ENCODE measurements at regions not wholly inside any gene's neighbourhood (a gene's known extent, or its start where the extent isn't known, plus 50 kb on each side); places are given as distances from the start of the nearest gene placed in this dataset.
A peak's percentile ranks its signal among the peaks of the same experiment; 100 is the strongest.

GRCh38 chr11:15772547-15772946 lies 583.8 kb downstream of the SOX6 start:
- peaks cover 0 to 25% (median 14%) of the 10 kb centered on the region in 6 donors for H3K4me1 ChIP-seq
- TF ChIP-seq POLR2A (IDR thresholded peaks at IDR 0.05) (no peak), CTCF (IDR thresholded peaks at IDR 0.05 in 8 of 11, conservative IDR thresholded peaks at IDR 0.05 in 3 of 11) (no peak), POLR2AphosphoS5 (IDR thresholded peaks at IDR 0.05) (no peak)
- no peak overlapping the region for H3K27ac ChIP-seq
- no peaks in the 10 kb centered on the region for H3K27me3 ChIP-seq (replicated peaks in 1 of 7)
- no peaks in the 10 kb centered on the region for H3K36me3 ChIP-seq
- no peak for DNase-seq
- intact Hi-C loops (cut with DNase I; ENCODE audit: low total_unique reads) = no loop called here
- WGBS, 5 donors = 81 to 86% (median 82%) methylated on average over 3 of the region's 3 CpGs
- no peaks in the 10 kb centered on the region for H3K9me3 ChIP-seq
- H3K4me3 ChIP-seq = no peak overlapping the region

- DNase-seq = no peak
- Histone ChIP-seq H3K4me1 (peaks cover 0 to 25% (median 14%) of the 10 kb centered on the region in 6 donors), H3K9me3 (no peaks in the 10 kb centered on the region), H3K27me3 (replicated peaks in 1 of 7) (no peaks in the 10 kb centered on the region), H3K4me3 (no peak overlapping the region), H3K36me3 (no peaks in the 10 kb centered on the region), H3K27ac (no peak overlapping the region)
- no peak for TF ChIP-seq POLR2A (IDR thresholded peaks at IDR 0.05)
- TF ChIP-seq POLR2AphosphoS5 (IDR thresholded peaks at IDR 0.05) = no peak
- no peak for TF ChIP-seq CTCF (IDR thresholded peaks at IDR 0.05 in 8 of 11, conservative IDR thresholded peaks at IDR 0.05 in 3 of 11)
- intact Hi-C loops (cut with DNase I; ENCODE audit: low total_unique reads) = no loop called here
These were observed 583.4 kb downstream of the SOX6 start for GRCh38 chr11:15772981-15773380.

- no peaks in the 10 kb centered on the region for H3K27me3 ChIP-seq (replicated peaks in 1 of 7)
- H3K27ac ChIP-seq = peak overlapping the region in 1 of 8 donors; percentile 33
- no peaks in the 10 kb centered on the region for H3K9me3 ChIP-seq
- no peak overlapping the region for H3K4me3 ChIP-seq
- DNase-seq = no peak
- intact Hi-C loops (cut with DNase I; ENCODE audit: low total_unique reads) = no loop called here
- peaks cover 0 to 25% (median 14%) of the 10 kb centered on the region in 6 donors for H3K4me1 ChIP-seq
- H3K36me3 ChIP-seq = no peaks in the 10 kb centered on the region
- WGBS, 5 donors = 64 to 86% (median 76%) methylated on average over 13 of the region's 13 CpGs
- TF ChIP-seq POLR2AphosphoS5 (IDR thresholded peaks at IDR 0.05) (no peak), CTCF (IDR thresholded peaks at IDR 0.05 in 8 of 11, conservative IDR thresholded peaks at IDR 0.05 in 3 of 11) (no peak), POLR2A (IDR thresholded peaks at IDR 0.05) (no peak)
These were observed 582.6 kb downstream of the SOX6 start for GRCh38 chr11:15773476-15774387.

GRCh38 chr11:15774388-15774939 lies 581.9 kb downstream of the SOX6 start:
- Histone ChIP-seq H3K27me3 (replicated peaks in 1 of 7) (no peaks in the 10 kb centered on the region), H3K27ac (peak overlapping the region in 1 of 8 donors; percentile 33), H3K4me3 (no peak overlapping the region), H3K9me3 (no peaks in the 10 kb centered on the region), H3K4me1 (peaks cover 0 to 25% (median 14%) of the 10 kb centered on the region in 6 donors), H3K36me3 (no peaks in the 10 kb centered on the region)
- 19 to 53% (median 38%) methylated on average over 4 of the region's 4 CpGs for WGBS, 5 donors
- no peak for DNase-seq
- no peak for TF ChIP-seq CTCF (IDR thresholded peaks at IDR 0.05 in 8 of 11, conservative IDR thresholded peaks at IDR 0.05 in 3 of 11)
- TF ChIP-seq POLR2A (IDR thresholded peaks at IDR 0.05) = no peak
- intact Hi-C loops (cut with DNase I; ENCODE audit: low total_unique reads) = no loop called here
